HCT116 (cell line): ENCODE measurements at regions not wholly inside any gene's neighbourhood (a gene's known extent, or its start where the extent isn't known, plus 50 kb on each side); places are given as distances from the start of the nearest gene placed in this dataset.

Experiments used
- ATAC-seq: fragments of 200-7000 bp; cut with Tn5 transposase; 2 replicates; pipeline ENCODE4 v1.9.1; 2020; ENCODE audit warnings: mild to moderate bottlenecking, moderate library complexity
- BruUV-seq: library from RNA; stranded (reverse); fragments of 400-500 nt; replicated peaks from 2 replicates; lab custom pipeline; 2021; lab: Mats Ljungman, UMichigan
- CTCF ChIA-PET: fragments of 300-600 bp; sonication (Branson Sonifier 250); formaldehyde crosslinking; loops from one replicate; lab custom pipeline; 2021; ENCODE audit warnings: antibody characterized with exemption; lab: Charles Lee
- POLR2A ChIA-PET: fragments of 300-600, 350-600 bp; sonication (Branson Sonifier 250); formaldehyde crosslinking; loops from one replicate; lab custom pipeline; 2021; ENCODE audit warnings: antibody characterized with exemption; lab: Charles Lee
- RAD21 ChIA-PET, 2 experiments: fragments of 300-600 bp; sonication (Branson Sonifier 250); formaldehyde crosslinking; loops; one replicate each; lab custom pipeline; 2023; ENCODE audit warnings: low total read pairs in 2 of 2; ENCODE audit not compliant: uncharacterized antibody in 2 of 2, unreplicated experiment in 2 of 2, low non-redundant PET in 1 of 2; lab: Charles Lee
- DNase-seq: peaks from one replicate; pipeline ENCODE4 v3.0.0-alpha.2; 2010; ENCODE audit warnings: low read depth, low spot score
- H2AFZ ChIP-seq: fragments of 200-600 bp; shearing (Covaris generic), sonication (generic); 2 replicates; pipeline ENCODE4 v1.6.1; 2017; ENCODE audit warnings: low read depth, mixed run types, mixed read lengths, antibody characterized with exemption, low read length; ENCODE audit not compliant: poor library complexity, severe bottlenecking
- H3K27ac ChIP-seq: 2 replicates; pipeline ENCODE4 v1.5.1; 2012; ENCODE audit warnings: low read depth, low read length
- H3K27me3 ChIP-seq: fragments of 200-600 bp; sonication (generic); 2 replicates; pipeline ENCODE4 v1.6.1; 2016; ENCODE audit warnings: mixed run types, low read length, mixed read lengths; ENCODE audit not compliant: insufficient read depth
- H3K36me3 ChIP-seq, 2 experiments: fragments of 200-500 bp in 1 of 2; fragments of 200-600 bp in 1 of 2; sonication (Bioruptor generic) in 1 of 2; sonication (generic) in 1 of 2; 2 replicates each; pipeline versions ENCODE4 v1.5.1 to v1.6.1; 2014 to 2016; ENCODE audit warnings: low read length in 2 of 2, inconsistent platforms in 1 of 2, mixed read lengths in 1 of 2, mixed run types in 1 of 2; ENCODE audit not compliant: insufficient read depth in 2 of 2, control insufficient read depth in 1 of 2
- H3K4me1 ChIP-seq, 2 experiments: fragments of 200-600 bp in 1 of 2; sonication (generic) in 1 of 2; 2 replicates each; pipeline versions ENCODE4 v1.5.1 to v1.6.1; 2012 to 2017; ENCODE audit warnings: low read length in 2 of 2, inconsistent platforms in 1 of 2, mild to moderate bottlenecking in 1 of 2, mixed read lengths in 1 of 2, mixed run types in 1 of 2, moderate library complexity in 1 of 2; ENCODE audit not compliant: insufficient read depth in 2 of 2, control insufficient read depth in 1 of 2
- H3K4me2 ChIP-seq: fragments of 200-600 bp; sonication (generic); 2 replicates; pipeline ENCODE4 v1.6.1; 2017; ENCODE audit warnings: mixed run types, low read length, mixed read lengths
- H3K4me3 ChIP-seq, 2 experiments: fragments of 200-600 bp in 1 of 2; sonication (generic) in 1 of 2; replicated peaks in 1 of 2; 2 replicates each; pipeline ENCODE4 v1.5.1; 2011 to 2016; ENCODE audit warnings: low read length in 2 of 2, control low read depth in 1 of 2, low read depth in 1 of 2, mild to moderate bottlenecking in 1 of 2, mixed read lengths in 1 of 2, mixed run types in 1 of 2
- H3K79me2 ChIP-seq: fragments of 200-600 bp; sonication (generic); 2 replicates; pipeline ENCODE4 v1.6.1; 2017; ENCODE audit warnings: mild to moderate bottlenecking, mixed run types, low read length, moderate library complexity, mixed read lengths; ENCODE audit not compliant: insufficient read depth
- H3K9ac ChIP-seq: fragments of 200-600 bp; sonication (generic); 2 replicates; pipeline ENCODE4 v1.6.1; 2016; ENCODE audit warnings: low read length, mixed read lengths
- H3K9me2 ChIP-seq: fragments of 200-600 bp; sonication (generic), shearing (Covaris generic); 2 replicates; pipeline ENCODE4 v1.6.1; 2017; ENCODE audit warnings: mixed run types, mild to moderate bottlenecking, moderate library complexity; ENCODE audit not compliant: insufficient read depth
- H3K9me3 ChIP-seq, 2 experiments: fragments of 200-500 bp in 1 of 2; fragments of 200-600 bp in 1 of 2; sonication (Bioruptor generic) in 1 of 2; sonication (generic) in 1 of 2; 2 replicates each; pipeline ENCODE4 v1.6.1; 2014 to 2017; ENCODE audit warnings: low read length in 2 of 2, mixed read lengths in 2 of 2, inconsistent platforms in 1 of 2, low read depth in 1 of 2, mild to moderate bottlenecking in 1 of 2, mixed run types in 1 of 2, moderate library complexity in 1 of 2; ENCODE audit not compliant: control insufficient read depth in 1 of 2, insufficient read depth in 1 of 2
- H4K20me1 ChIP-seq: fragments of 200-600 bp; sonication (generic), shearing (Covaris generic); 2 replicates; pipeline ENCODE4 v1.6.1; 2017; ENCODE audit warnings: mixed run types, mild to moderate bottlenecking, moderate library complexity; ENCODE audit not compliant: insufficient read depth
- ATF3 ChIP-seq: IDR thresholded peaks from 2 replicates; pipeline ENCODE4 v1.6.1; 2012
- CEBPB ChIP-seq: IDR thresholded peaks from 2 replicates; pipeline ENCODE4 v1.6.1; 2012; ENCODE audit warnings: low read depth
- CTCF ChIP-seq, 3 experiments: fragments of 200-600 bp in 1 of 3; sonication (generic) in 1 of 3; IDR thresholded peaks in 2 of 3; conservative IDR thresholded peaks in 1 of 3; 2 replicates each; pipeline ENCODE4 v1.5.1; 2012 to 2017; ENCODE audit warnings: low read depth in 2 of 3, low read length in 2 of 3, antibody characterized with exemption in 1 of 3, borderline replicate concordance in 1 of 3, control low read depth in 1 of 3, mild to moderate bottlenecking in 1 of 3, mixed read lengths in 1 of 3, mixed run types in 1 of 3, moderate library complexity in 1 of 3; ENCODE audit not compliant: insufficient read depth in 1 of 3
- EGR1 ChIP-seq: IDR thresholded peaks from 2 replicates; pipeline ENCODE4 v1.6.1; 2012; ENCODE audit warnings: low read depth
- EZH2 ChIP-seq: fragments of 200-600 bp; sonication (generic); IDR thresholded peaks from 2 replicates; pipeline ENCODE4 v1.6.1; 2017; ENCODE audit warnings: antibody characterized with exemption, mixed run types
- FOSL1 ChIP-seq: IDR thresholded peaks from 2 replicates; pipeline ENCODE4 v1.6.1; 2012; ENCODE audit warnings: low read depth
- MAX ChIP-seq: IDR thresholded peaks from 2 replicates; pipeline ENCODE4 v1.6.1; 2012
- REST ChIP-seq: IDR thresholded peaks from 2 replicates; pipeline ENCODE4 v1.6.1; 2012; ENCODE audit warnings: low read depth
- SIN3A ChIP-seq: IDR thresholded peaks from 2 replicates; pipeline ENCODE4 v1.6.1; 2012; ENCODE audit warnings: low read depth
- SP1 ChIP-seq: IDR thresholded peaks from 2 replicates; pipeline ENCODE4 v1.6.1; 2012; ENCODE audit warnings: low read depth
- TCF7L2 ChIP-seq: IDR thresholded peaks from 2 replicates; pipeline ENCODE4 v1.7.0; 2011; ENCODE audit warnings: borderline replicate concordance, inconsistent platforms; ENCODE audit not compliant: insufficient read depth, insufficient read length; ENCODE audit errors: extremely low read depth
- YY1 ChIP-seq: IDR thresholded peaks from 2 replicates; pipeline ENCODE4 v1.6.1; 2011; ENCODE audit warnings: low read length, low read depth, moderate library complexity, mild to moderate bottlenecking; ENCODE audit not compliant: insufficient replicate concordance; ENCODE audit errors: extremely low read depth
- ZFX ChIP-seq: fragments of 450-650 bp; IDR thresholded peaks from 2 replicates; pipeline ENCODE4 v1.6.1; 2017
- ZNF274 ChIP-seq: fragments of 200-500 bp; sonication (Bioruptor generic); IDR thresholded peaks from 2 replicates; pipeline ENCODE4 v1.6.1; 2014; ENCODE audit warnings: mild to moderate bottlenecking, low read depth, low read length, inconsistent platforms
- intact Hi-C: fragments of 100-400 bp; cut with micrococcal nuclease; formaldehyde crosslinking; loops from 2 replicates; pipeline ENCODE4 v1.10.0; 2022

- H3K4me3 ChIP-seq = no peak overlapping the region
- H3K27ac ChIP-seq = no peak overlapping the region
- no peak overlapping the region for H2AFZ ChIP-seq
- no peaks in the 10 kb centered on the region for H3K9me2 ChIP-seq
- TF ChIP-seq ATF3 (no peak), SIN3A (no peak), YY1 (no peak), EGR1 (no peak), ZFX (no peak)
- no peak overlapping the region for H3K4me2 ChIP-seq
- H3K36me3 ChIP-seq = no peaks in the 10 kb centered on the region
- H3K9ac ChIP-seq = no peak overlapping the region
- no TSS peak for BruUV-seq
- intact Hi-C loops = loop anchor here (10.0 kb wide), 1 partner anchor 52 kb away; no protein-coding TSS in a partner anchor
- CTCF ChIA-PET = no interaction called here
- H3K27me3 ChIP-seq = no peaks in the 10 kb centered on the region
- no peaks in the 10 kb centered on the region for H3K4me1 ChIP-seq
- H4K20me1 ChIP-seq = no peaks in the 10 kb centered on the region
- no peak for DNase-seq
- H3K79me2 ChIP-seq = no peaks in the 10 kb centered on the region
- ATAC-seq = no peak
- peaks cover 2 to 3% of the 10 kb centered on the region in 2 experiments; a peak in 1 of 4 replicates for H3K9me3 ChIP-seq
- POLR2A ChIA-PET = no interaction called here
- RAD21 ChIA-PET = no interaction called here
Observed at GRCh38 chr18:28716338-28716737, 539.4 kb upstream of the CDH2 start.

- RAD21 ChIA-PET = no interaction called here
- no peaks in the 10 kb centered on the region for H3K4me1 ChIP-seq
- no peaks in the 10 kb centered on the region for H3K27me3 ChIP-seq
- intact Hi-C loops = loop anchor here (10.0 kb wide), 1 partner anchor 50 kb away; no protein-coding TSS in a partner anchor
- H3K79me2 ChIP-seq = no peaks in the 10 kb centered on the region
- CTCF ChIA-PET = no interaction called here
- H2AFZ ChIP-seq = no peak overlapping the region
- POLR2A ChIA-PET = no interaction called here
- H3K9me2 ChIP-seq = no peaks in the 10 kb centered on the region
- H3K4me3 ChIP-seq = no peak overlapping the region
- no peak overlapping the region for H3K27ac ChIP-seq
- no peak overlapping the region for H3K9ac ChIP-seq
- no peak overlapping the region for H3K4me2 ChIP-seq
- H3K36me3 ChIP-seq = no peaks in the 10 kb centered on the region
- H3K9me3 ChIP-seq = 0 out of 4 replicates have a peak, but pooled peaks cover 0 to 3% of the 10 kb centered on the region in 2 experiments
- ATAC-seq = no peak
- DNase-seq = no peak
- BruUV-seq = no TSS peak
- H4K20me1 ChIP-seq = no peaks in the 10 kb centered on the region
- TF ChIP-seq FOSL1 (no peak), ATF3 (no peak), REST (no peak), MAX (no peak), CTCF (IDR thresholded peaks at IDR 0.05 in 2 of 3, conservative IDR thresholded peaks at IDR 0.05 in 1 of 3; ENCODE audit: borderline replicate concordance in 1 of 3, insufficient read depth in 1 of 3, low read depth in 2 of 3, low read length in 2 of 3) (no peak), TCF7L2 (no peak), CEBPB (no peak), SP1 (no peak), SIN3A (no peak), ZFX (no peak), EZH2 (no peak), ZNF274 (no peak)
Observed at GRCh38 chr18:28715206-28715605, 538.3 kb upstream of the CDH2 start.
